ENCODE measurements at regions not wholly inside any gene's neighbourhood (a gene's known extent, or its start where the extent isn't known, plus 50 kb on each side); places are given as distances from the start of the nearest gene placed in this dataset.

DNA sequence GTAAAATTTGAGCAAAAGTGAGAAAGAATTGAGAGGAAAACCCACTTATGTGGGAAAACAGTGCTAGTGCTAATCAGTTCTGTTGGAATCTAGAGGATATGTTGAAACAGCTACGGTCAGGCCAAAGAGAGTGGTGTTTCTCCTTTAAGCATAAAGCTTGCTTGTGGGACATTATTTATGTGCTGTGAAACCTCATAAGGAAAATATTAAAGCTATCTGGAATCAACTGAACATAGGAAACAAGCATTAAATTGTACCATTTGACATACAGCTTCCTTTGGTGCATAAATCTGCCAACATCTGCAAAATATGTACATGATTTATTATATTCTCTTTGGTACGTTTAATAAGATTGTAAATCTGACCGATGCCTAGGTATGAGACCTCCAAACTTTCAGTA is 182.5 kb upstream of the PDE10A start:
- TF ChIP-seq EZH2 (conservative IDR thresholded peaks at IDR 0.05; ENCODE audit: low read depth, low read length) = no peak
- TF ChIP-seq, protein P1, sequence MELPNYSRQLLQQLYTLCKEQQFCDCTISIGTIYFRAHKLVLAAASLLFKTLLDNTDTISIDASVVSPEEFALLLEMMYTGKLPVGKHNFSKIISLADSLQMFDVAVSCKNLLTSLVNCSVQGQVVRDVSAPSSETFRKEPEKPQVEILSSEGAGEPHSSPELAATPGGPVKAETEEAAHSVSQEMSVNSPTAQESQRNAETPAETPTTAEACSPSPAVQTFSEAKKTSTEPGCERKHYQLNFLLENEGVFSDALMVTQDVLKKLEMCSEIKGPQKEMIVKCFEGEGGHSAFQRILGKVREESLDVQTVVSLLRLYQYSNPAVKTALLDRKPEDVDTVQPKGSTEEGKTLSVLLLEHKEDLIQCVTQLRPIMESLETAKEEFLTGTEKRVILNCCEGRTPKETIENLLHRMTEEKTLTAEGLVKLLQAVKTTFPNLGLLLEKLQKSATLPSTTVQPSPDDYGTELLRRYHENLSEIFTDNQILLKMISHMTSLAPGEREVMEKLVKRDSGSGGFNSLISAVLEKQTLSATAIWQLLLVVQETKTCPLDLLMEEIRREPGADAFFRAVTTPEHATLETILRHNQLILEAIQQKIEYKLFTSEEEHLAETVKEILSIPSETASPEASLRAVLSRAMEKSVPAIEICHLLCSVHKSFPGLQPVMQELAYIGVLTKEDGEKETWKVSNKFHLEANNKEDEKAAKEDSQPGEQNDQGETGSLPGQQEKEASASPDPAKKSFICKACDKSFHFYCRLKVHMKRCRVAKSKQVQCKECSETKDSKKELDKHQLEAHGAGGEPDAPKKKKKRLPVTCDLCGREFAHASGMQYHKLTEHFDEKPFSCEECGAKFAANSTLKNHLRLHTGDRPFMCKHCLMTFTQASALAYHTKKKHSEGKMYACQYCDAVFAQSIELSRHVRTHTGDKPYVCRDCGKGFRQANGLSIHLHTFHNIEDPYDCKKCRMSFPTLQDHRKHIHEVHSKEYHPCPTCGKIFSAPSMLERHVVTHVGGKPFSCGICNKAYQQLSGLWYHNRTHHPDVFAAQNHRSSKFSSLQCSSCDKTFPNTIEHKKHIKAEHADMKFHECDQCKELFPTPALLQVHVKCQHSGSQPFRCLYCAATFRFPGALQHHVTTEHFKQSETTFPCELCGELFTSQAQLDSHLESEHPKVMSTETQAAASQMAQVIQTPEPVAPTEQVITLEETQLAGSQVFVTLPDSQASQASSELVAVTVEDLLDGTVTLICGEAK (IDR thresholded peaks at IDR 0.05) = no peak
- TF ChIP-seq, protein P1 (CRISPR knock-in tag; IDR thresholded peaks at IDR 0.05) = no peak
- TF ChIP-seq KAT2B (IDR thresholded peaks at IDR 0.05; ENCODE audit: borderline replicate concordance, low read depth, low read length) = no peak
- no peak for TF ChIP-seq NFE2 (CRISPR knock-in tag; IDR thresholded peaks at IDR 0.05)
- no peak for TF ChIP-seq MAX (IDR thresholded peaks at IDR 0.05)
- no peak for TF ChIP-seq MXD4 (CRISPR knock-in tag; IDR thresholded peaks at IDR 0.05)
- TF ChIP-seq ZFX (CRISPR knock-in tag; IDR thresholded peaks at IDR 0.05; ENCODE audit: low read depth) = no peak
- TF ChIP-seq POLR2AphosphoS5 (IDR thresholded peaks at IDR 0.05; ENCODE audit: low read depth, low read length) = no peak
- no peak for TF ChIP-seq ZNF264 (CRISPR knock-in tag; IDR thresholded peaks at IDR 0.05)
- no peak for TF ChIP-seq BORCS8-MEF2B (CRISPR knock-in tag; IDR thresholded peaks at IDR 0.05)
